A549 (cell line): ENCODE measurements at regions not wholly inside any gene's neighbourhood (a gene's known extent, or its start where the extent isn't known, plus 50 kb on each side); places are given as distances from the start of the nearest gene placed in this dataset.

Experiments used
- ATAC-seq, 2 experiments: fragments of 200-7000 bp in 1 of 2; fragments of >200 bp in 1 of 2; cut with Nextera tagmentation in 1 of 2; cut with Tn5 transposase in 1 of 2; 3 replicates each; pipeline versions ENCODE4 v1.8.0 to v1.9.1; 2018 to 2020; ENCODE audit warnings: mild to moderate bottlenecking in 1 of 2, moderate library complexity in 1 of 2
- CTCF ChIA-PET: fragments of 300-600 bp; sonication (Branson Sonifier 250); formaldehyde crosslinking; extraction: SDS; loops from one replicate; lab custom pipeline; 2021; ENCODE audit warnings: antibody characterized with exemption, inconsistent platforms; lab: Yijun Ruan, JAX
- POLR2A ChIA-PET: fragments of 350-600 bp; formaldehyde crosslinking; extraction: SDS; loops from one replicate; lab custom pipeline; 2021; ENCODE audit warnings: antibody characterized with exemption, inconsistent platforms; lab: Yijun Ruan, JAX
- DNase-seq, 2 experiments: peaks; one replicate each; pipeline versions ENCODE4 v3.0.0 to v3.0.0-alpha.2; 2011 to 2016; ENCODE audit warnings: low read depth in 1 of 2, low spot score in 1 of 2
- FAIRE-seq: peaks from 2 replicates; lab custom pipeline; 2011; peaks lifted over from hg19 to GRCh38; lab: Jason Lieb, UNC
- H3K27ac ChIP-seq, 2 experiments: fragments of >200 bp; sonication (Bioruptor Twin); formaldehyde crosslinking; 3 replicates each; pipeline ENCODE4 v1.5.1; 2016 to 2017
- H3K4me1 ChIP-seq: fragments of >200 bp; sonication (Bioruptor Twin); formaldehyde crosslinking; 3 replicates; pipeline ENCODE4 v1.6.1; 2016
- H3K4me2 ChIP-seq: fragments of >200 bp; sonication (Bioruptor Twin); formaldehyde crosslinking; 3 replicates; pipeline ENCODE4 v1.6.1; 2016
- H3K4me3 ChIP-seq: fragments of >200 bp; sonication (Bioruptor Twin); formaldehyde crosslinking; 3 replicates; pipeline ENCODE4 v1.5.1; 2016
- H3K9me3 ChIP-seq: fragments of >200 bp; sonication (Bioruptor Twin); formaldehyde crosslinking; 3 replicates; pipeline ENCODE4 v1.6.1; 2016
- BCL3 ChIP-seq: fragments of >200 bp; sonication (Bioruptor Twin); formaldehyde crosslinking; IDR thresholded peaks from 3 replicates; pipeline ENCODE4 v1.6.1; 2016
- BHLHE40 ChIP-seq: IDR thresholded peaks from 2 replicates; pipeline ENCODE4 v1.6.1; 2012; ENCODE audit warnings: low read depth, low read length, inconsistent platforms
- CHD4 ChIP-seq: fragments of 200-600 bp; sonication (generic); IDR thresholded peaks from 2 replicates; pipeline ENCODE4 v1.6.1; 2016; ENCODE audit warnings: antibody characterized with exemption, mild to moderate bottlenecking, borderline replicate concordance
- EHF ChIP-seq: fragments of 250-450 bp; sonication (Bioruptor Pico); IDR thresholded peaks from 2 replicates; pipeline ENCODE4 v1.5.0; 2020; ENCODE audit warnings: mild to moderate bottlenecking
- FOSB ChIP-seq: fragments of 250-450 bp; sonication (Bioruptor Pico); IDR thresholded peaks from 2 replicates; pipeline ENCODE4 v1.5.0; 2020; ENCODE audit warnings: mild to moderate bottlenecking, moderate library complexity
- HOXA7 ChIP-seq: fragments of 250-450 bp; sonication (Bioruptor Pico); IDR thresholded peaks from 2 replicates; pipeline ENCODE4 v1.5.0; 2020; ENCODE audit warnings: mild to moderate bottlenecking, moderate library complexity
- MAFK ChIP-seq: fragments of 450-650 bp; IDR thresholded peaks from 2 replicates; pipeline ENCODE4 v1.6.1; 2014; ENCODE audit not compliant: partially characterized antibody
- MAZ ChIP-seq: fragments of 150-350 bp; IDR thresholded peaks from 2 replicates; pipeline ENCODE4 v1.6.1; 2014; ENCODE audit warnings: antibody characterized with exemption, low read depth, low read length, borderline replicate concordance
- MYC ChIP-seq: IDR thresholded peaks from 2 replicates; pipeline ENCODE4 v1.6.1; 2012; ENCODE audit warnings: mild to moderate bottlenecking, inconsistent platforms, low read length, improper control_type of control experiment, borderline replicate concordance
- NFE2L2 ChIP-seq: fragments of 150-350 bp; conservative IDR thresholded peaks from 2 replicates; pipeline ENCODE4 v1.6.1; 2014; ENCODE audit warnings: low read length
- PBX3 ChIP-seq: IDR thresholded peaks from 2 replicates; pipeline ENCODE4 v1.6.1; 2012
- RCOR1 ChIP-seq: fragments of 150-350 bp; IDR thresholded peaks from 2 replicates; pipeline ENCODE4 v1.6.1; 2014; ENCODE audit warnings: antibody characterized with exemption, low read length, low read depth
- REST ChIP-seq: fragments of 200-600 bp; sonication (generic); IDR thresholded peaks from 2 replicates; pipeline ENCODE4 v1.6.1; 2016; ENCODE audit warnings: antibody characterized with exemption, mild to moderate bottlenecking, moderate library complexity
- SREBF2 ChIP-seq: fragments of 450-650 bp; IDR thresholded peaks from 2 replicates; pipeline ENCODE4 v1.6.1; 2014; ENCODE audit warnings: mild to moderate bottlenecking, moderate library complexity
- ZFP36 ChIP-seq: fragments of 450-650 bp; IDR thresholded peaks from 2 replicates; pipeline ENCODE4 v1.6.1; 2014; ENCODE audit warnings: borderline replicate concordance; ENCODE audit not compliant: partially characterized antibody
- WGBS: methylation state at CpG from one replicate; pipeline ENCODE4 v1.1.6; 2017; ENCODE audit errors: missing lambda C conversion rate; 5-methylcytosine and 5-hydroxymethylcytosine counted together
- TF ChIP-seq, protein P1 (sequence below): fragments of 150-350 bp; IDR thresholded peaks from 2 replicates; pipeline ENCODE4 v1.6.1; 2014; ENCODE audit warnings: low read depth, mild to moderate bottlenecking, low read length
- TF ChIP-seq, protein P2 (sequence below): fragments of 250-450 bp; sonication (Bioruptor Pico); IDR thresholded peaks from 2 replicates; pipeline ENCODE4 v1.5.0; 2020; ENCODE audit warnings: low read depth, mild to moderate bottlenecking, moderate library complexity

DNA sequence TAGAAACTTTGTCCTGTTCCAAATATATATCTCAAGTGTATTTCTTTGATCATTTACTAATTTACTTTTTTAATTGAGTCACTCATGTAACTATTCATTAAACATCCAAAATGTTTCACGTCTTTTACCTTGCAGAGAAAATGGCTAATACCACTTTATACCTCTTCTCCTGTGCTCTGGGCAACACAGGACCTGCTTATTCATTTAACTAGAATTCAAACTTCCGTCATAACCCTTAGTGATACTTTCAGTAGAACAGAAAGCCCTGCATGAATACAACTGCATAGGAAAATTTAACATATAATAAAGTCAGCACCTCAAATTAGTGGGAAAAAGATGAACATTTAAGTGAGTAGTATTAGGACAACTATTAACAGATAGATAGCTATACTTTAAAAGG lies 205.2 kb downstream of the MREG start (continued):
- no peak for TF ChIP-seq BHLHE40
- TF ChIP-seq, protein P1, sequence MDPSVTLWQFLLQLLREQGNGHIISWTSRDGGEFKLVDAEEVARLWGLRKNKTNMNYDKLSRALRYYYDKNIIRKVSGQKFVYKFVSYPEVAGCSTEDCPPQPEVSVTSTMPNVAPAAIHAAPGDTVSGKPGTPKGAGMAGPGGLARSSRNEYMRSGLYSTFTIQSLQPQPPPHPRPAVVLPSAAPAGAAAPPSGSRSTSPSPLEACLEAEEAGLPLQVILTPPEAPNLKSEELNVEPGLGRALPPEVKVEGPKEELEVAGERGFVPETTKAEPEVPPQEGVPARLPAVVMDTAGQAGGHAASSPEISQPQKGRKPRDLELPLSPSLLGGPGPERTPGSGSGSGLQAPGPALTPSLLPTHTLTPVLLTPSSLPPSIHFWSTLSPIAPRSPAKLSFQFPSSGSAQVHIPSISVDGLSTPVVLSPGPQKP = no peak
- no peak for TF ChIP-seq BCL3
- no peak for TF ChIP-seq RCOR1

DNA sequence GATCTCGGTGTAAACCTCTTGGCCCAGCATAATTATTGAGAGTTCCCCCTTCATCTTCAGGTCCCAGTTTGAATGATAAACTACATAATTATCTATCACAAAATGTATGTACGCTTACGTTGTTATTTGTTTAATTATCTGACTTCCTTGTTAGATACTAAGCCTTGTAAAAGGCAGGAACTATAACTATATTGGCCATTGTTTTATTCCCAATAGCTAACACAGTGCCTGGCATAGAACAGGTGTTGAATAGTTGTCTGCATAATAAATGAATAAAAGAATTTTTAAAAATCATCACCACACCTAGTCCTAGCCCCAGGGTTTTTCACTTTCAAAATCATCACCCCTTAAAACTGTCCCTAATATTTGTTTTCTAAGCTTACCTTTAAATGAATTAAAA lies 207.9 kb downstream of the MREG start:
- TF ChIP-seq MYC = no peak
- TF ChIP-seq, protein P1 = no peak
- Histone ChIP-seq H3K9me3 (peaks cover 11% of the 10 kb centered on the region; the same call in 2 of the 3 replicates), H3K4me2 (no peak overlapping the region), H3K4me3 (no peak overlapping the region), H3K4me1 (no peaks in the 10 kb centered on the region), H3K27ac (no peak overlapping the region)
- 92% methylated on average over 3 of the region's 3 CpGs for WGBS
- POLR2A ChIA-PET = no interaction called here
- DNase-seq (no peak), ATAC-seq (no peak), FAIRE-seq (no peak)
- CTCF ChIA-PET = interaction anchor here (1.3 kb wide), 1 partner anchor 26 kb away, joined by 3 read pairs; no protein-coding TSS in a partner anchor

DNA sequence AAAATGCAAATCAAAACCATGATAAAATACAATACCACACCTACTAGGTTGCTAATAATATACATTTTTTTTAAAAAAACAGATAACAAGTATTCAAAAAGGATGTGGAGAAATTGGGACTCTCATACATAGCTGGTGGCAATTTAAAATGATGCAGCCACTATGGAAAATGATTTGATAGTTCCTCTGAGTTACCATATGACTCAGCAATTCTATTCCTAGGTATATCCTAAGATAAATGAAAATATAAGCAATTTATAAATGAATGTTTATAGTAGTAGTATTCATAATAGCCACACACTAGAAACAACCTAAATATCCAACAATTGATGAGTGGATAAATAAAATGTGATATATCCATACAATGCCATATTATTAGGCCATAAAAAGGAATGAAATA lies 210.2 kb downstream of the MREG start:
- H3K4me3 ChIP-seq = no peak overlapping the region
- no peak for DNase-seq
- peaks cover 11% of the 10 kb centered on the region; the same call in 2 of the 3 replicates for H3K9me3 ChIP-seq
- peak; percentile 79 for TF ChIP-seq MAFK
- TF ChIP-seq BCL3 = no peak
- TF ChIP-seq, protein P2, sequence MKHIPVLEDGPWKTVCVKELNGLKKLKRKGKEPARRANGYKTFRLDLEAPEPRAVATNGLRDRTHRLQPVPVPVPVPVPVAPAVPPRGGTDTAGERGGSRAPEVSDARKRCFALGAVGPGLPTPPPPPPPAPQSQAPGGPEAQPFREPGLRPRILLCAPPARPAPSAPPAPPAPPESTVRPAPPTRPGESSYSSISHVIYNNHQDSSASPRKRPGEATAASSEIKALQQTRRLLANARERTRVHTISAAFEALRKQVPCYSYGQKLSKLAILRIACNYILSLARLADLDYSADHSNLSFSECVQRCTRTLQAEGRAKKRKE (CRISPR knock-in tag) = no peak
- no peak for TF ChIP-seq EHF (CRISPR knock-in tag)
- TF ChIP-seq MAZ = no peak
- no peak for TF ChIP-seq ZFP36
- no peak for TF ChIP-seq FOSB
- no peak for TF ChIP-seq HOXA7 (CRISPR knock-in tag)
- no peak for TF ChIP-seq SREBF2
- TF ChIP-seq REST = no peak
- no peak for TF ChIP-seq CHD4
- peak; percentile 60 for TF ChIP-seq NFE2L2
- no peak for TF ChIP-seq PBX3
- POLR2A ChIA-PET = no interaction called here
- H3K27ac ChIP-seq = no peak overlapping the region
- no peak for ATAC-seq
- no peak overlapping the region for H3K4me2 ChIP-seq
- no peak for FAIRE-seq
- CTCF ChIA-PET = no interaction called here
- H3K4me1 ChIP-seq = 0 out of 3 replicates have a peak, but pooled peaks cover 6% of the 10 kb centered on the region
